GM21515 (cell line): ENCODE measurements at regions not wholly inside any gene's neighbourhood (a gene's known extent, or its start where the extent isn't known, plus 50 kb on each side); places are given as distances from the start of the nearest gene placed in this dataset.
"Not testable (repeated sequence)": the region's sequence is repeated elsewhere in the genome, so short reads cannot be mapped to it uniquely, and the experiment has no call there.

Experiments
- ATAC-seq: cut with Tn5 transposase; IDR thresholded peaks from one replicate; pipeline ENCODE4 v1.9.1; 2021; ENCODE audit not compliant: unreplicated experiment

DNA sequence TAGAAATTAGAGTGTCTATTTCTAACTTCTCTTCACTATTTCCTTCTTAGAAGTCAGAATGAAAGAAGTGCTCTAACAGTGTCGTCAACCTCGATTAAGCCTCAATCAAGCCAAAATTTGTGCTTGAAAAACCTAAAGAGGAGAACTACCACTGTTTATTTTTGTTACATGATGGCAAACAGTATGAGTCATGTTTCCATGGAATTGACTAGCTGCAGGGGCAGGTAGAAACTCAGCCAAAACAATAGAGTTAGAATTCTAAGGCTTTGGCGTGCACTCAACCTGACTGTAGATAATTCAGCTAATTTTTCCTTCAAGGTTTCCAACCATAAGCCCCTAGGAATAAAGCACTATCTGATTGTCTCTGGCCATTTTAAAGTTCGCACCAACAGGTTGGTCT lies 415.9 kb downstream of the ETS1 start:
- no peak for ATAC-seq

- ATAC-seq: no peak
These were observed 421.8 kb downstream of the ETS1 start for GRCh38 chr11:128165572-128165971.

DNA sequence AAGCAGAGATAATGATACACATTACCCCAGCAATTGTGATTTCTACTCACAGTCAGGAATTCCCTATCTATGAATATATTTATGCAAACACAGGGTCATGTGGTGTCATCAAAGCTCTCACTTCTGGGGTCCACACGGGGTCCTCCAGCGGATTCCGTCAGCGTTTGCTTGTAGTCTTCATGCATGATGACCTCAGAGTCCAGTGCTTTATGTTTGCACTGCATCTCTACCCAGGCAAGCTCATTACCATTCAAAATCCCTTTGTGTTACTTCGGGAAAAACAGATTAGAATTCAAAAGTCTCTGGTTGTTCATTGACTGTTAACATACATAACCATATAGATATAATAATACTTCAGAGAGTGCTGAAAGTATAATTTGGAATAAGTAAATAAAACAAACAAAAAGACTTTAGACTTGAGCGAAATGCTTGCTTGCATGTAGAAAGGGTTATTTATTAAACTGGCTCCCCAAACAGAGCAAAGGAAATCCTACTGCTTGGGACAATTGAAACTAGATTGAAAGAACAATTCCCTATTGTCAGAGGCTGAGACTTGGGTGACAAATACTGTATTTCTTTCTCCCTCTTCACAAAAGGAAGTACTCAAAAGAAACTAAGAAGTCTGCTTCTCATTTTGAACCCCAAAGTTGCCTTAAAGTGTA lies 423.1 kb downstream of the ETS1 start:
- no peak for ATAC-seq

DNA sequence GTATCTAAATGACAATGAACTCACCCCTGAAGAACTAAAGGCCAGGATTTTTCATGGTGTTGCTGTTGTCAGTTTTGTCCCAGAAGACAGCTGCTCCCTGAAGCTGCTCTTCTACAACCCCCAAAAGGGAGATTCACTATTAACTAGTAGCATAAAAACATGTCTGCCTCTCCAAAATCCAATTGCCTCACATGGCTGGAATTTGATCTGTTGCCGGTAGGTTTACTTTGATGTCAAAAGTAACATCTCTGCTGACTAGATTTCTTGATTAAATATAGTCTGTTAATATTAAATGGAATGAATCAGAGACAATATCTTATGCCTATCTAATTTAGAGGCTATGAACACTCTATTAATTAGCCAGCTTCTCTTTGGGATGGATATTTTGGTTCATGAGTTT lies 425.4 kb downstream of the ETS1 start:
- ATAC-seq: no peak

DNA sequence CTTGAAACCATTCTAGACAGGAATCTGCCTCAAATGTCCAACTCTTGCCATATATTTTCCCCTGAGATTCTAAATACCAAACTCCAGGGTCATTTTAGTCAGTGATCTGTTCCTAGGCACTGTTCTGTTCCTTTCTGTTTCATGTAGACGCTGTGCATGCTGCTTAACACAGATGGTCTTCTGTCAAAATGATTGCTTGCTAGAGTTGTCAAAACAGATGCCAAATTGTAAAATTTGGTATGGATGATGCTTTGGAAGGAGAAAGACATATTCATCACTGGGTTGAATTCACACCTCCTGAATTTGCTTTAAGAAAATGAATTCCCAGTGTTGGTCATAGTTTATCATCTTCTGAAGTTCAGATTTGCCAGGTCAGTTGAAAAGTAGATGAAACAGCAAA lies 425.9 kb downstream of the ETS1 start:
- no peak for ATAC-seq

DNA sequence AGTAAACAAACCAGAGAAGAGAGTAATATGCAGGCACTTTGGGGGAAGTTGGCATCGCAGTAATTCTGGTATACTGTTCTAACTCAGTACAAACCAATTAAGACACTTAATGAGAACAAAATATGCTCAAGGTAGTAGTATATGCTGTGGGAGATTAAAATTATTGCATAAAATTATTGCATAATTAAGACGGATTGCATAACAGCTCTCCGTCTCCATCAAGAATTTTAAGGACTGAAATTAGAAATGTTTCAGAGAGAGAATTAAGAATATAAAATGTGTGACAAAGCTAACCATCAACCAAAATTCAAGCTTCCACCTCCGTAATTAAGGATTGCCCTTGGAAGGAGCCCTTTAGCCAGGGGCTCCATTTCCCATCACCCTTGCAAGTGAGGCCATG lies 428.5 kb downstream of the ETS1 start:
- no peak for ATAC-seq

DNA sequence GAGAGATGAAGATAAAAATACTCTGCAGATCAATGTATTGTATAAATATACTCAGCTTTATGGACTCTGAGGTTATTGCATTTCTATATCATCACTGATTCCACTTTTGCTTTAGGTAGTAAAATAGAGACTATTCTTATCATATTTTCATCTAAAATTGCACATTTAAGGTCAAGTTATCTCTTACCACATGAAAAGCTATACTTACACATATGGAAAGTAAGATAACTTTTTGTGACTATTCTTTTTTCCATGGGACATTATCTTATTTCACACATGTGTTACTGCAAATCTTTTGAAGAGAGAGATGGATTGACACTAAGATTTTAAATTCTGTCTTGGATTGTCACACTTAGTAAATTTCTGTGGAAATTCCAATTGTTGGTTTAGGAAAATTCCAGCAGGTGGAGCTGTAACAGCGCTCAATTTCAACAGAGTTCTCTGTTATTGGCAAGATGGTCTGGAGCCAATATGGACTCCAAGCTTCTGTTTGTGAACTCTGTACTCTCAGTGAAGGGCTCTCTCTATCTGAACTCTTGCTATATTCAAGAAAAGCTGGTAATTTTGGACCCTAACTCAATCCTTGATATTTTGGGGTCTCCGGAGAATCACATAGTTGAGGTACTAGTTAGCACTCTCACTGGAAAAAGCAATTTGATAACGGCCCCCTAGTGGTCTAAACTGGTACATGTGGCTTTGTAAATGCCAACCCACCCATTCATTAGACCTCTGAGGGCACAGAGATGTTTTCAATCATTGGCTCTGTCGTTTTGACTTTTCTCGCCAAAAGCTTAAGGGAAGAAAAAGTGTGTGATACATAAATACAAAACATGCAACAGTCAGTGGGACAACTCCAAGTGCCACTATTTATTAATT lies 429.7 kb downstream of the ETS1 start:
- peak; percentile 97 for ATAC-seq

GRCh38 chr11:128156486-128156885 lies 430.9 kb downstream of the ETS1 start:
- ATAC-seq: no peak

DNA sequence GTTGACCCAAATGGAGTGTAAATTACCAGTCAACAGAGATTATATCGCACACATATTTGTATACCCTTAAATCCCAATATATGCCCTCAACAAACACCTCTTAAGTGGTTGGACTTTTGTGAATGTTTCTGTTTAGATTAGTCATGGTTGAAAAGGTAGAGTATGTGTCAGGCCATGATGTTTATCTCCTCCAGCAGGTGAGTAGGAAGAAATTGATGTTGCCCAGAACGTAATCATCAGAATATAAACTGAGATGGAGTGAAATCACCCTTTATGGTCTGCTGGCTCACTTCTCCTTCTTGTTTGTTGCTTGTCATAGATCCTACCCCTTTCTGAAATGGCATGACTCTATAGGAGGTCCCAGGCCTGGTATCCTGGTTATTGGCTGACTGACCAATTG lies 431.8 kb downstream of the ETS1 start:
- no peak for ATAC-seq

GRCh38 chr11:128153697-128154048 lies 433.7 kb downstream of the ETS1 start:
- no peak for ATAC-seq

DNA sequence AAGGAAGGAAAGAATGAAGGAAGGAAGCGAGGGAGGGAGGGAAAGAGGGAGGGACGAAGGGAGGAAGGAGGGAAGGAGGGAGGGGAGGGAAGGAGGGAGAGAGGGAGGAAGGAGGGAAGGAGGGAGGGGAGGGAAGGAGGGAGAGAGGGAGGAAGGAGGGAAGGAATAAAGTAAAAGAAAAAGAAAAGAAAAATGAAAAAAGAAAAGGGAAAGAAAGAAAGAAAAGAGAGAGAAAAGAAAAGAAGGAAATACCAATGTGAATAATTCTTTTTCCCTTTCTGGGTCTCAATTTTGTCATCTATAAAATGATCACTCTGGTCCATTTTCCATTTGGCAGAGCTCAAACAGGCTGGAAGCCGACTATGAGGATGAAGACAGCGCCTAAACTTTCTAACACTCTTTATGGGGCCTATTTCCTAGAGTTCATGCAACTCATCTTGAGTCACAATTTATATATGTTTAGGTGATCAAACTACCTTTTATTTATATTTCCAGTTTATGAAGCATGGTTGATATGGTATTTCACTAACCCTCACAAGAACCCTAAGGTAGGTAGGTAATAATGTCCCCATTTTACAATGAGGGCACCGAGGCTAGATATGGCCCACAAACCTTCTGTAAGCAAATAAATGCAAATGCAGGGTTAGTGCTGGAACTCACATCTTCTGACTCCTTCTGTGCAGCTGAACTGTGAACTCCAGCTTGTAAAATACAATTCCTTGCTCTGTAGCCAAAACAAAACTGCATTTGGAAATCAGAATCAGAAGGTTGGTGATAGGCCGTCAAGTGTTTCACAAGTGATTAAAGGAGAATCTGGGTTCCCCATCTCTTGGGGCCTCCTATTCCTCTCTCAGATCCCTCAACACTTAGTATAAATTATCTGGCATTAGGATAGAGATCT lies 434.3 kb downstream of the ETS1 start:
- ATAC-seq: no peak

GRCh38 chr11:128151780-128152179 lies 435.6 kb downstream of the ETS1 start:
- ATAC-seq: no peak

DNA sequence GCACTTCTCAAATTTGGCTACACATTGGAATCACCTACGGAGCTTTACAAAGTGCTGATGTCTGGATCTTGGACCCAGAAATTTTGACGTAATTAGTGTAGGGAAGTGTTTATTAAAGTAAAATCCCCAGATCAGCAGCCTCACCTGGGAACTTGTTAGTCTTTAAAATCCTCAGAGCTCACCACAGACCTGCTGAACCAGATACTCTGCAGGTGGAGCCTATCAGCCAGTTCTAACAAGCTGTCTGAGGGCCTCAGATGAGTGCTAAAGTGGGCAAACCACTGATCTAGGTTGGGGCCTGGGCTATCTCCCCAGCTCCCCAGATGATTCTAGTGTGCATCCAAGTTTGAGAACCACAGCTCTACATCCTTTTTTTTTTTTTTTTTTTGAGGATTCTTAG lies 436.0 kb downstream of the ETS1 start:
- no peak for ATAC-seq

DNA sequence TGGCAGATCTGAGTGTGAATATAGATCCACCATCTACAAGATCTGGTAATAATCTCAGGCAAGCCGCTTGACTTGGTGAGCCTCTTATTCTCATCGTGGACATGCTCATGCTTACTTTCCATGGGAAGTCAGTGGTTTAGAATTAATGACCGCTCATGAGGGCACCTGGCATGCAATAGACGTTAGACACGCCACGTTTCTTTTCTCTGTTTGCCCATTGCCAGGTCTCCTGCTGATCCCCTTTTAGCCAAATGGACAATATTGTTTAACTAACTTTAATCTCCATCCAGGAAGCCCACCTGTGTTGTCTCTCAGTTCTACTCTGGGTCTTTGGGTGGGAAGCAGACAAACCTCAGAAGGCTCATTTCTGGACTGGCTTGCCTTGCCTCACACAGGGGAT lies 439.1 kb downstream of the ETS1 start:
- no peak for ATAC-seq

- no peak for ATAC-seq
These were observed 440.3 kb downstream of the ETS1 start for GRCh38 chr11:128146926-128147605.

DNA sequence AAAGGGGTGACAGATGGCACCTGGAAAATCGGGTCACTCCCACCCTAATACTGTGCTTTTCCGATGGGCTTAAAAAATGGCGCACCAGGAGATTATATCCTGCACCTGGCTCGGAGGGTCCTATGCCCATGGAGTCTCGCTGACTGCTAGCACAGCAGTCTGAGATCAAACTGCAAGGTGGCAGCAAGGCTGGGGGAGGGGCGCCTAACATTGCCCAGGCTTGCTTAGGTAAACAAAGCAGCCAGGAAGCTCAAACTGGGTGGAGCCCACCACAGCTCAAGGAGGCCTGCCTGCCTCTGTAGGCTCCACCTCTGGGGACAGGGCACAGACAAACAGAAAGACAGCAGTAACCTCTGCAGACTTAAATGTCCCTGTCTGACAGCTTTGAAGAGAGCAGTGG lies 447.1 kb downstream of the ETS1 start:
- ATAC-seq: not testable (repeated sequence)

DNA sequence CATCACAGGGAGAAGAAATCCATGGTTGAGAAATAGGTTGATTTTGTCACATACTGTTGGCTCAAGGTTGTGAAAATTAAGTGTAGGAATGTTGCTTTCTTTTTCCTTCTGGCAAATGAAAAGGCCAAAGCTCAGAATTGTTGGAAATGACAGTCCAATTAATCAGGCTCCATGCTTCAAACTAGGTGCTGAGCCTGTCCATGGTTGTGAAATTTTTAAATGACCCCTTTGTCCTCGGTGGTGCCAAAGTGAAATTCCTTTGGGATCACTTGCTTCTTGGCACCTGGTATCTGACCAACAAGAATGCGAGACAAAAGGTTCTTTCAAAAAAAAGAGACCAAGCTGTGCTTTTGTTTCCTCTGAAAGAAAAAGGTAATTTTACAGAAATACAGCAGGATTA lies 451.9 kb downstream of the ETS1 start:
- no peak for ATAC-seq

DNA sequence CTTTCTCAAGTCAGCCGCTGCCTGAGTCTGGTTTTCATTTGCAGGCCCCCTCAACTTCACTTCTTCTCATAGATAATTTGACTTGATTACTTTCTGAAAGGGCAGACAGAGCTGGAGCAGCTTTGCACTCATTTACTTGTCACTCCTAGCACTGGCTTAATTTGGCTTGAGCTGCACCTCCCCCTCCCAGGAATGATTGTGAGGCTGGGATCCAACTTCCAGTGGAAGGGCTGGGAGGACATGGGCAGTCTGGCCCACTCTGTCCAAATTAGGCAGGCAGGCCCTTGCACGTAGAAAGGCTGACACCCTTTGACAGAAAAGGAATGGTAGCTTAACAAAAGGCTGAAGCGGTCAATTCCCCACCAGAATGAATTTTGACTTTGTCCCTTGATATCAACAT lies 453.9 kb downstream of the ETS1 start:
- no peak for ATAC-seq

- no peak for ATAC-seq
These were observed 457.3 kb downstream of the ETS1 start for GRCh38 chr11:128130052-128130451.

DNA sequence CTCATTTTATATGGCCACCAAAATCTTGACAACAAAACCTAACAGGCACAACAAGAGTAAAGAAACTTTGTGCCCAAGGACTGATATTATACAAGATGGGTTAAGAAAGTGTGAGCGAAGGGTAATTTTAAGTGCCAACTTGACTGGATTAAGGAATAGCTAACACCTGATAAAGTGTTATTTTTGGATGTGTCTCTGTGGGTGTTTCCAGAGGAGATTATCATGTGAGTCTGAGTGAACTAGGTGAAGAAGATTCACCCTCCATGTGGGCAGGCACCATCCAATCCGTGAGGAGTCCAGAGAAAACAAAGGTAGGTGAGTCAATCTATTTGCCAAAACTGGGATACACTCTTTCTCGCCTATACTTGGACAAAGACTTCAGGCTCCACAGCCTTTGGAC lies 461.6 kb downstream of the ETS1 start:
- ATAC-seq: no peak

DNA sequence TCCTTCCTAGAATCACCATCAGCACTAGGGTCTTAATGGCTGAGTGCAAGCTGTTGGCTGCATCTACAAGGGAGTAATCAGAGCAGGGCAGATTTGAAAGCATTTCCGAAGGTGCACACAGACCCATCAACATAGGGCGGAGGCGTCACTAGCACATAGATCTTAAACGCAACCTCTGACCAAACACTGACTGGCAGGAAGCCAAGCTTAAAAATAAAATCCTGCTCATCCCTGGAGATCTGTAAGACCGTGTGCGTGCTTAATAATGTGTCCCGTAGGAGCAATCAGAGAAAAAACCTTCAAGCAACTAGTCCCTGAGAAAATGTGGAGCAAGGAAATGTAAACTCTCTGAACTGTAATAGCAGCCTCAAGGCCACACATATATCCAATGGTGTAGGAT lies 470.5 kb downstream of the ETS1 start:
- no peak for ATAC-seq
